Mesodermal cell (in vitro differentiated cells): ENCODE measurements at regions not wholly inside any gene's neighbourhood (a gene's known extent, or its start where the extent isn't known, plus 50 kb on each side); places are given as distances from the start of the nearest gene placed in this dataset.

ENCODE experiments used
- H3K27ac ChIP-seq: 2 replicates; pipeline ENCODE4 v1.7.0; 2013; ENCODE audit warnings: mild to moderate bottlenecking, low read depth, low read length, moderate library complexity; ENCODE audit not compliant: severe bottlenecking
- H3K36me3 ChIP-seq: 2 replicates; pipeline ENCODE4 v1.7.1; 2013; ENCODE audit warnings: mild to moderate bottlenecking, low read length, moderate library complexity; ENCODE audit not compliant: control insufficient read depth, insufficient read depth
- H3K4me1 ChIP-seq: one replicate; pipeline ENCODE4 v1.7.1; 2013; ENCODE audit warnings: mild to moderate bottlenecking, low read length; ENCODE audit not compliant: insufficient read depth, control insufficient read depth, poor library complexity, severe bottlenecking
- H3K4me3 ChIP-seq: 2 replicates; pipeline ENCODE4 v1.7.0; 2013; ENCODE audit warnings: low read length, control low read depth, mild to moderate bottlenecking; ENCODE audit not compliant: insufficient read depth, poor library complexity, severe bottlenecking; ENCODE audit errors: extremely low read depth
- H3K9me3 ChIP-seq: 2 replicates; pipeline ENCODE4 v1.7.1; 2013; ENCODE audit warnings: mild to moderate bottlenecking, low read length, moderate library complexity; ENCODE audit not compliant: control insufficient read depth
- whole genome bisulfite sequencing, 2 experiments: methylation state at CpG; one replicate each; pipeline ENCODE4 v1.1.5; 2013; ENCODE audit warnings: missing lambda C conversion rate in 2 of 2; ENCODE audit not compliant: insufficient coverage in 2 of 2; 5-methylcytosine and 5-hydroxymethylcytosine counted together

DNA sequence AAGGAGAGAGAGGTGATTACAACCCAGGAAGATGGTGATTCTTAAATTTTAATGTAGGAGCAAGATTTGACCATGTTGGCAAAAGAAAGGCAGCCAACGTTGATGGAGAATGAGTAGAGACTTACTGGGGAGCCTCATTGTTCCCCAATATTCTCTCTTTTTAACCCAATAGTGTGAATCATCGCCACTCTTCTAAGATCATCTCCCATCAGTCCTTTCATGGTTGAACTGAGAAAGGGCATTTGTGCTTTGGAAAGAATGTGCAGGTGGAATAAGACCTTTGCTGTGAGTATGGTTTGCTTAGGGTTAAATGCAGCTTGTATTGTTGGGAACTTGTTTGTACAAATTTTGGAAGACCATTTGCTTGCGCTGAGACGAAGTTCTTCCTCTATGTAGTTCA is 231.0 kb downstream of the TBXT start:
- no peaks in the 10 kb centered on the region for H3K4me1 ChIP-seq

DNA sequence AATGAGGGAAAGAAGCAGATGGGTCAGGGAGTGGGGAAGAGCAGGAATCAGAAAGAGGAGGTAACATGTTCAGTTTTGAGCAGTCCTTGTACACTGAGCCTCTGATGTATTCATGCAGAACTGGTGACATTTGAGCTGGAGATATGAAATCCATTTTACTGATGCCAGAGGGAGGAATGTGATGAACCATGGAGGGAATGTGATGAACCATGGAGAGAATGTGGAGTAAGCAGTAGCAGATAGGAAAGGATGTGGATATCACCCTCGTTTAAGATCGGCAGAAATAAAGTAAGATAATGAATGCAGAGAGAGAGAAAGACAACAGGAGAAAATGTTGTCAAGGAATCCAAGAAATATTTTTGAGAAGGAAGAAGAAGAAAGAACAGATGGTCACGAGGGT is 231.6 kb downstream of the TBXT start:
- H3K27ac ChIP-seq = no peak overlapping the region
- no peaks in the 10 kb centered on the region for H3K4me1 ChIP-seq
- H3K9me3 ChIP-seq = no peaks in the 10 kb centered on the region
- no peaks in the 10 kb centered on the region for H3K36me3 ChIP-seq
- H3K4me3 ChIP-seq = no peak overlapping the region
- WGBS, 2 experiments = 95 to 97% methylated on average over 3 of the region's 3 CpGs

More for the DNA sequence above, 231.0 kb downstream of the TBXT start:
- no peaks in the 10 kb centered on the region for H3K9me3 ChIP-seq
- no peaks in the 10 kb centered on the region for H3K36me3 ChIP-seq
- WGBS, 2 experiments = 93 to 100% methylated on average over 2 to 3 of the region's 4 CpGs
- H3K4me3 ChIP-seq = no peak overlapping the region
- no peak overlapping the region for H3K27ac ChIP-seq

DNA sequence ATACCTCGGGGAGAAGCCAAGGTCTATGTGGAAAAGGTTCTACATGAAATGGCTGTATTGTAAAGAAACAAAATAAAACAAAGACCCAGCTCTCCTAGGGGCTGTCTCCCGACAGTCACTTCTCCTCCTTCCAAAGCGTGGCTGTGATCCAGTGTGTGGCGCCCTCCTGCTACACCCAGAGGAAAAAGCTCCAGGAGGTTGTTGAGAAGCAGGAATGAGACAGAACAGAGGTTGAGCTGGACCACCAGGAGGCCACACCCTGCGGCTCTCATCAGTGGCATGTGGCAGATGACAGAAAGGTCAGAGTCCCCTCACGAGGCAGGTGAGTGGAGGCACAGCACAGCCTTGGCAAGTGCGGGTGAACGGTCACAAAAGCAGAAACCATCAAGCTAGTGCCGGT is 236.0 kb downstream of the TBXT start:
- Histone ChIP-seq H3K9me3 (no peaks in the 10 kb centered on the region), H3K36me3 (no peaks in the 10 kb centered on the region), H3K27ac (no peak overlapping the region), H3K4me3 (no peak overlapping the region), H3K4me1 (no peaks in the 10 kb centered on the region)
- 75 to 81% methylated on average over 5 to 8 of the region's 9 CpGs for WGBS, 2 experiments

DNA sequence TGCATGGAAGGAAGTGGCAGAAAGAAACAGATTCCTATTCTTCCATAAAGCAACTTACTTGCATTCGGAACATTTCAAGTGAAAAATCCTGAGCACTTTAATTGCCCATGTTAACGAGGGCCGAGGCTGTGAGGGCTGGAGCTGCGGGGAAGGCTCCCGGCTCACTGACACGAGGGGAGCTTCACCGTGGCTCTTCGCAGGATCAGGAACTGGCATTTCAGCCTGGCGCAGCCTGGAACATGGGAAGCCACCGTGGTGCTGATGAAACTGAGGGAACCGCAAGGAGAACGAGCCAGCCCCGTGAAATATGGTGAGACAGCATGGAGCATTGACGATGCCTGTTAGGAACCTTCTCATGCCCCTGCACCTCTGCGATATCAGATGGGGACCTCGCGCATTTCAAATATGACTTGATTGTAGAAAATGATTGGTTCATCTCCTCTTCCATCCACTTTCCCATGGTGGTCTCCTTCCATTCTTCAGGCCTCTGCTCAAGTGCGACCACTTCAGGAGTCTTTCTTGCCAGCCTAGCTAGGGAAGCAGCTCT is 236.9 kb downstream of the TBXT start:
- 92 to 93% methylated on average over 14 to 15 of the region's 18 CpGs for WGBS, 2 experiments

DNA sequence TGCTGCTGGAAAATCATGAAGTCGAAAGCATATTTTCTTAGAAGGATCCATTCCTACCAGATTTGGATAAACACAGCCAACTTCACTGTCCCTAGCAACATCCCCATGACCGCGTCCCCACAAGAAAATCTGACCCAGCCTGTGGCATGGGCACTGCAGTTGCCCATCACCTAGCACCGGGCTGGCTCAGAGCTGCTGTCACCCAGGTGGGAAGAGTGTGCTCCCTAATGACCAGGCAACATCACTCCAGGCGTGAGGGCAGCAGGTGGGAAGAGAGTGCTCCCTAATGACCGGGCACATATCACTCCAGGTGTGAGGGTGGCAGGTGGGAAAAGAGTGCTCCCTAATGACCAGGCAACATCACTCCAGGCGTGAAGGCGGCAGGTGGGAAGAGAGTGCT is 238.0 kb downstream of the TBXT start:
- H3K4me1 ChIP-seq = no peaks in the 10 kb centered on the region
- WGBS, 2 experiments = 88% methylated on average over 5 to 6 of the region's 8 CpGs
- H3K4me3 ChIP-seq = no peak overlapping the region
- no peak overlapping the region for H3K27ac ChIP-seq
- H3K36me3 ChIP-seq = no peaks in the 10 kb centered on the region
- H3K9me3 ChIP-seq = no peaks in the 10 kb centered on the region

More for the DNA sequence above, 236.9 kb downstream of the TBXT start:
- no peak overlapping the region for H3K27ac ChIP-seq
- no peaks in the 10 kb centered on the region for H3K36me3 ChIP-seq
- no peaks in the 10 kb centered on the region for H3K9me3 ChIP-seq
- H3K4me1 ChIP-seq = no peaks in the 10 kb centered on the region
- H3K4me3 ChIP-seq = no peak overlapping the region

DNA sequence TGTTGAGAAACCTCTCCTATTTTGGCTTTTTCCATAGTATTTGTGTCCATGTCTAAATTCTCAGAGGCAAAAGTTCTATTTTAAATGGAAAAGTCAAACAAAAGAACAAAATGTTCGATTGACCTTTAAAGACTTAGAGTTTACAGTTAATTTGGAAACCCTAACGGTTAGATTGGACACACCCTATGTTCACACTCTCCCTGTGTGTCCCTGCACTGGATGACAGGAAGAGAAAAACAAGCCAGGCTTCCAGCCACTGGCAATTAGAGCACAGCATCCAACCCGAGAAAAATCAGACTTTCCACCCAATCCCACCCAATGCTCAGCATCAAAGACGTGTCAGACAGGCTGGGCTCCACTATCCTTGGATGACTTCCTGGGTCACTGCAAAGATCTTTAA is 241.3 kb downstream of the TBXT start:
- H3K4me1 ChIP-seq = no peaks in the 10 kb centered on the region
- WGBS, 2 experiments = 79% methylated on average over 2 of the region's 4 CpGs; no CpG with 5 or more reads in 1 of the 2 experiments
- H3K36me3 ChIP-seq = no peaks in the 10 kb centered on the region
- H3K9me3 ChIP-seq = no peaks in the 10 kb centered on the region
- H3K4me3 ChIP-seq = no peak overlapping the region
- no peak overlapping the region for H3K27ac ChIP-seq

DNA sequence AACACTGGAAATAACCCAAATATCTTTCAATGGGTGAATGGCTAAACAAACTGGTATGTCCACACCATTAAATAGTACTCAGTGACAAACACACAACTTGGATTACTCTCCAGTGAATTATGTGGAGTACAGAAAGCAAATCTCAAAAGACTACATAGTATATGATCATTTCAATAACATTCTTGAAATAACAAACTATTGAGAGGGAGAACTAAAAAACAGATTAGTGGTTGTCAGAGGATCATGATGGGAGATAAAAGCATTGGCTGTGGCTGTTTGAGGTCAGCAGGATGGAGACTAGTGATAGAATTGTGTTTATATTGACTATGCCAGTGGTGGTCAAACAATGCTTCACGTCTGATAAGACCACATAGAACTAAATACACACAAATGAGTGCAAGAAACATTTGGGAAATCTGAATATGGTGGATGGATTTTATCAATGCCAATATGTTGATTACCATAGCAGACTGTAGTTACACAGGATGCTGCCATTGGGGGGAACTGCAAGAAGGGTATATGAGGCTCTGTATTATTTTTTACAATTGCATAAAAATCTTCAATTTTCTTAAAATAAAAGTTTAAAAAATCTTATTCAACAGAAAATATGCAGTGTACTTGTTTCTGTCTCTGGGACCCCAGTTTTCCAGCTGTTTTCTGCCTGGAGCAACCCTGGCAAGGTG is 242.0 kb downstream of the TBXT start:
- no peak overlapping the region for H3K27ac ChIP-seq
- no CpG with 5 or more reads among the region's 1 CpG for WGBS, 2 experiments
- H3K9me3 ChIP-seq = no peaks in the 10 kb centered on the region
- no peaks in the 10 kb centered on the region for H3K4me1 ChIP-seq
- H3K4me3 ChIP-seq = no peak overlapping the region
- no peaks in the 10 kb centered on the region for H3K36me3 ChIP-seq

DNA sequence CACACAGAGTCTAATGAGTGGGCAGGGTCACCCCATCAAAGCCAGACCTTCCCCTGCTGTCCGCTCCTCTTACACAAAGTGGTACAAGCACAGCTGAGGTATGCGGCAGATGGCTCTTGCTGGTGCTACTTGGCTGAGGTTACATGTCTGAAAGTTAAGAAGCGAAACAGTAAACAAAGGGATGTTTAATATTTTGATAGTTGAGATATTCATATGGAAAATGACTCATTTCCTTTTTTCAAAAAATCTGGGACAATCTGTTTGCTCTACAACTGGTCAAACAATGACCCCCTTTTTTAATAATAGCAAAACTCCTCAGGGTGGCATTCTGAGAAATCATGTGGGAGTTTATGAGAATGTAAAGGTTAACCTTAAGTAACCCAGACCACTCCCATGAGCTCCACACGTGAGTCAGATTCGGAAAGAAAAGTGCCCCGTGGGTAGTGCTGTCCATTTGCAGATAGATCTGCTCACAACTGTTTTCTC is 245.3 kb downstream of the TBXT start:
- Histone ChIP-seq H3K4me1 (no peaks in the 10 kb centered on the region), H3K4me3 (no peak overlapping the region), H3K36me3 (no peaks in the 10 kb centered on the region), H3K9me3 (no peaks in the 10 kb centered on the region), H3K27ac (no peak overlapping the region)
- 85 to 91% methylated on average over 3 to 5 of the region's 6 CpGs for WGBS, 2 experiments

DNA sequence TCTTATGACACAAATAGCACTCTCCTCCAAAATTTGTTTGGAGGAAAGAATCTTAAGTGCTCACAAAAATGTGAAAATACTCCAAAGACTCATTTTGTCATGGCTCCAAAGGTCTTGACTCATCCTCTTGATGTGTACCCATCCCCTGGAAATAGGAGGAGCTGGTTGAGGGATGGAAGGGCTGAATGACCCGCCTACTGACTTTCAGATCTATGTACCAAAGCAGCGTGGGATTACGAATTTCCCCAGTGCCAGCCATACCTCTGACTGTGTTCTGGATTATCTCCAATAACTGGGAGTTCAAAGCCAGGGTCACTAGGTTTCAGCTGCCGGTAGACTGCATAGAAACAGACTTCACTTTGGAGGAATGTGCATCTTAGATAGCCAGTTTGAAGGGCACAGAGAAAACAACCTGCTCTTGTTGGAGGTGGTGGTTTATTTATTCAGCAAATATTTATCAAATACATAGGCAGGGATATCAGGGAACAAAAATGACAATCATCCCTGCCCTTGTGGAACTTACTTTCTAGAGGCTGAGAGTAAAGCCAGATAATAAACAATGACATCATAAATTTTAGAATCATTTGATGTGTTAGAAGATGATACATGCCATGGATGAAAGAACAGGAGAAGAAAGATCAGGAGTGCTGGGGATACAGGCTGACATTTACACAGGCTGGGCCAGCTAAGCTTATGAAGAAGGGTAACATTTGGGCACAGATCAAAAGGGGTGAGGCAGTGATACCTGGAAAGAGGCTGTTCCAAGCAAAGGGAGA is 246.6 kb downstream of the TBXT start:
- Histone ChIP-seq H3K9me3 (no peaks in the 10 kb centered on the region), H3K27ac (no peak overlapping the region), H3K4me1 (no peaks in the 10 kb centered on the region), H3K4me3 (no peak overlapping the region), H3K36me3 (no peaks in the 10 kb centered on the region)
- WGBS, 2 experiments = 74 to 90% methylated on average over 3 to 4 of the region's 4 CpGs

DNA sequence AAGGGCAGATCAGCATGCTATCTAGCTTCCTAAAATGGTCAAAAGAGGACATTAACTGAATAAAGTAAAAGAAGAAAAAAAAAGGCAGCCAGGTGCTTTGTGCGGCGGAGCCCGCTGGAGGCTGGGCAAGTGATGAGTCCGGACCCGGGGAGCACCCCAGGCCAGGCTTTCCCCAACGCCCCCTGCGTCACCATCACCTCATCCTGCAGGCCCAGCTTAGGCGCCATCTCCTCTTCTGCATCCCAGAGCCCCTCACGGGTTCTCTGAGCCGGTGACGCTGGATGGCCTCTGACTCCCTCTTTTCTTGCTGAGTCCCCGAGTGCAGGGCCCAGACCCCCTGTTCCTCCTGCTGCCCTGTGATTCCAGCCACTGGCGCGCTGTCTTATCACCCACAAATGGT is 250.1 kb downstream of the TBXT start:
- no peak overlapping the region for H3K4me3 ChIP-seq
- H3K9me3 ChIP-seq = no peaks in the 10 kb centered on the region
- WGBS, 2 experiments = 87 to 91% methylated on average over 13 of the region's 14 CpGs

More for the DNA sequence above, 250.1 kb downstream of the TBXT start:
- Histone ChIP-seq H3K36me3 (no peaks in the 10 kb centered on the region), H3K4me1 (no peaks in the 10 kb centered on the region), H3K27ac (no peak overlapping the region)
